Loucy (cell line): ENCODE measurements at regions not wholly inside any gene's neighbourhood (a gene's known extent, or its start where the extent isn't known, plus 50 kb on each side); places are given as distances from the start of the nearest gene placed in this dataset.

Experiments
- CTCF ChIP-seq: fragments of 200-600 bp; sonication (generic); conservative IDR thresholded peaks from 2 replicates; pipeline ENCODE4 v1.5.1; 2014; ENCODE audit warnings: mild to moderate bottlenecking, antibody characterized with exemption, low read length
- EZH2phosphoT487 ChIP-seq: fragments of 200-600 bp; IDR thresholded peaks from 2 replicates; pipeline ENCODE4 v1.6.1; 2018; ENCODE audit warnings: antibody characterized with exemption, mild to moderate bottlenecking, moderate library complexity, borderline replicate concordance

- TF ChIP-seq CTCF (no peak), EZH2phosphoT487 (no peak)
Measured at GRCh38 chr10:10128387-10128786, 889.3 kb upstream of the CELF2 start.
